ENCODE measurements at regions not wholly inside any gene's neighbourhood (a gene's known extent, or its start where the extent isn't known, plus 50 kb on each side); places are given as distances from the start of the nearest gene placed in this dataset.
"Not testable (repeated sequence)": the region's sequence is repeated elsewhere in the genome, so short reads cannot be mapped to it uniquely, and the experiment has no call there.

DNA sequence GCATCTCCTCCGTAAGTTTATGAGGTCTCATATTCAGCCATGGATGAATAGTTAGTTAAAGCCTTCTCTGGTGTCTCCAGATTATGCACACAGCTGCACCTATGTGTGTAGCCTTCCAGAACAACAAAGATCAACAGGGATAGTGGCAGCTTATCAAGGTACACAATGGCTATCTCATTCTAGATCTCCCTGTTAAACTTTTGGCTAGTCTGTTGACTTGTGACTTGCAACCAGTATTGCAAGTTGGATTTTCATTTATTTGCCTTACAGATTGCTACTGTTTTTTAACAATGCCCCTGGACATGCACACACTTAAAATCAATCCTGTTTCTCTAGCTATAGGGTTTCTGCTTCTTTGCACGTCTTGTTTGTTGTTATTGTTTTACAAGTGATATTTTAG lies 363.2 kb downstream of the OMA1 start:
- no peak for DNase-seq

GRCh38 chr1:58180537-58180936 lies 366.0 kb downstream of the OMA1 start:
- DNase-seq = no peak

DNA sequence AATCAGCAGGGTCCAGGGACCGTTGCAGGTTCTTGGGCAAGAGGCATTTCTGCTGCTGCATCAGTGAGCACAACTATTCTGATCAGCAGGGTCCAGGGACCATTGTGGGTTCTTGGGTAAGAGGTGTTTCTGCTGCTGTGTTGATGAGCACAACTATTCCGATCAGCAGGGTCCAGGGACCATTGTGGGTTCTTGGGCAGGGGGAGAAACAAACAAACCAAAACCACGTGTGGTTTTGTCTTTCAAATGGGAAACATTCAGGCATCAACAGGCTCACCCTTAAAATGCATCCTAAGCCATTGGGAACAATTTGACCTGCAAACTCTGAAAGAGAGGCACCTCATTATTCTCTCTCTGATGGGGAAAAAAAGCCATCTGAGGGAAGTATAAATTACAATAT lies 377.4 kb downstream of the OMA1 start:
- DNase-seq = not testable (repeated sequence)

GRCh38 chr1:58167131-58167530 lies 379.4 kb downstream of the OMA1 start:
- DNase-seq = not testable (repeated sequence)

- DNase-seq = no peak
Measured at GRCh38 chr1:58166417-58166816, 380.1 kb downstream of the OMA1 start.

DNA sequence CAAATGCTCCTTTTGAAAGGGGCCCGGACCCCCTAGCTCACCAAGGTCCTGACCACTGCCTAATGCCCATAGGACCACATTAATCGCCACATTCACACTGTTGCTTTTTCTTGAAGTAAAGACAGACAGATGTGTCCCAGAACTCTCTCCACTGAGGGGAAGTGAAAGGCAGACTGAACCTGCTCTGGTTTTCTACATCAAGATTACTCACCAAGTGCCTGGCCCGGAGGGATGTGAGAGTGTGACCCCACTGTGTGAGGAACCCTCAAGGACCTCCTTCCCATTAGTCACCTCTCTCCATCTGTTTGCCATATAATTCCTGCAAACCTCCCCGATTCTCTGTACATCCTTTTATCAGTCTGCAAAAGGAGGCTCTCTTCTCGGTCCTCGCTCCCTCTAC lies 381.5 kb downstream of the OMA1 start:
- no peak for DNase-seq

DNA sequence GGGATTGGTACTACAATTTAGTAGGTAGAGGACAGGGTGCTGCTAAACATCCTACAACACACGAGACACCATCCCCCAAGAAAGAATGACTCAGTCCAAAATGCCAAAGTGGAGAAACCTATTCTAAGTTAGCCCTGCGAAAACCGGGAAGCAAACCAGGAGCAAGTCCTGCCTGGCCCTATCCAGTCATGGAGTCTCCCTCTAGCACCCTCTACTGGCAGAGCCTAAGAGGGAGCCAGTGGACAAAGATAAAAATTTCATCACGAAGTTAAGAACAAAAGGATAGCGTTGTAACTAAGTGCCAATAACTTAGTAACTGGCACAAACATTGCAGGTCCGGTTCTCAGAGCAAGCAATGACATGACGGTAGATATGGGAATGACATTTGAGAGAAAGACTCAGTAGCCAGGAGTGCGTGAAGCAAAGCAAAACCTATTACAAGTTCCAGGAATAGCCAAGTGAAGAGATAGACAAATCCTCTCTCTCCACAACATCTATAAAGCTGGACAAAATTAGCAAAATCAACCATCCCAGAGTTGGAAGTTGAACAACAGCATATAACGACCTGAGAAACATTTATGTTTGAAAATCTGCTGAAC lies 383.5 kb downstream of the OMA1 start:
- peak; percentile 5 to 38 for DNase-seq

DNA sequence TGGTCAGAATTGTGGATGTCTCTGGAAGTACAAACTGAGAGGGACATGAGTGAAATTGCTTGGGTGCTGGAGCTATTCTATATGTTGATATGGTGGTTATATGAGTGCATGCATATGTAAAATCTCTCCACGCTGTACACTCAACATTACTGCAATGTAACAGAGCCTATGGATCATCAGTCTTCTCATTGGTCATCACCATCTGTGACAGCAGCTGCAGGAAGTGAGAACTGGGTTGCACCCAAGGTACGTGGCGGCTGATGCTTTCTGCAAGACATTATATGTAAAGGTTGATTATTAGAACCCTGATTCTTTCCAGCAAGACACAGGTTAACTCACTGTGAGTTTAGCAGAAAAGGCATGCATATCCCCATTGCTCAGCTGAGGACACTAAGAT lies 387.1 kb downstream of the OMA1 start:
- no peak for DNase-seq

GRCh38 chr1:58158506-58159433 lies 387.8 kb downstream of the OMA1 start:
- no peak for DNase-seq

DNA sequence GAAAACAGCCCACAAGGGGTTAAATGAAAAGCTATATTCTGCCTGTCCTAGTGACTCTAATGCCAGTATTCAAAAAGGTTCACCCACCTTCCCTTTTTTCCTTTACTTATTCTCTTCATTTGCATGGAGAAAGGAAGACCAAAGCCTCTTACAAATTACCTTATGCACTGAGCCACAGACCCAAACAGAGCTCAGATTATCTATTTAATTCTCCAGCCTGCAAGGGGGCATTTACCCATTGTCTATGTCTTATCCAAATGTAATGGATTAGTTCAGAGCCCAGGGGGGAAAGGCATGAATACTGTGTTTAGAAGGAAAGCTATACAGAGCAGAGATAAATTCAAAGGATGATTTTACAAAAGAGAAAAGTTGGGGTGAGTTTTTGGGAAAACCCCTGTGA lies 388.5 kb downstream of the OMA1 start:
- DNase-seq = no peak

DNA sequence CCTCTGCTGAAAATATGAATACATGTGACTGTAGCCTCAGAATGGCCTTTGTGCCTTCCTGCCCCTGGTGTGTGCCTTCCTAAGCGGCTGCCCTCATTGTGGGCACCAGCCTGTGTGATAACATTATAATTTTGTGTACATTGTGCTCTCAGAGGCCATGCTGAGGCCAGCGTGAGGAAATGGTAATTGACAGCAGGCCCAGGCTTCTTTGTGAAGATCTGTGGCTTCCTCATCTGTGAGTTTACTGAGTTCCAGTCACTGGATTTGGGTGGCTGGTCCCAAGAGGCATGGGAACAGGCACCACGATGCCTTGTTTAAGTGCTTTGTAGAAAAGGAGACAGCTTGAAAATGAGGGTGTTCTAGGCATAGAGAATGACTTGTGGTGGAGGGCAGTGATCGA lies 389.3 kb downstream of the OMA1 start:
- no peak for DNase-seq

DNA sequence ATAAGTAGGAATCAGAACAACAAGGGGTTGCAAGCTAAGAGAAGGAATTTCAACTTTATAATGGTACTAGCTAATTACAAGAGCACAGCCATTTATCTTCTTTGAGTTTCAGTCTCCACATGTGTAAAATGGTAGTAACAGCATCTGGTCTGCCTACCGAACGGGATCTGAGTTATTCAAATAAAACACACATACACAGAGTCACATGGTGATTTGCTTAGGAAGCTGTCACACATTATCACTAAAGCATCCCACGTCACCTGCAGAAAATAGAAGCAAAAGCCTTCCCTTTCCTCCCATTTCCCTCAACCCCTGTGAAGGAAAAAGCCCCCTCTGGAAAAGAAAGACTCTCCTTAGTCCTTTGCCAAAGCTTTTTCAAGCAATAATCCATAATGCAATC lies 389.7 kb downstream of the OMA1 start:
- no peak for DNase-seq

- DNase-seq = no peak
Measured at GRCh38 chr1:58156124-58156468, 390.4 kb downstream of the OMA1 start.

GRCh38 chr1:58155418-58156123 lies 391.0 kb downstream of the OMA1 start:
- DNase-seq = peak in 1 of 2 experiments; percentile 15

DNA sequence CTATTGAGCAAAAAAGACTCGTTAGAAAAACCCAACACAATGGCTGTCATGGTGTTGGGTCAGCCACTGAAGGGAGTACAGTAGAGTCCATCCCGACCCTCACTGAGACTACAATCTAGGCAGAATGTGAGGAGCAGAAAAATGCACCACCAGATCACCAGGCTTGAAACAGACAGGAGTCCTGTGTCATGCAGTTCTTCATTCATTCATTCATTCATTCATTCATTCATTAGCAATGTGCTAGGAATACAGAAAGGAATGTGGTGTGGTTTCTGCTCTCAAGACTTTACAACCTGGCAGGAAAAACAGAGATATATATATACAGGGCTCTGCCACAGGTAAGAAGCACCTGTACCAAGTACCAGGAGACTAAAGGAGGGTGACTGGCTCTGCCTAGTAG lies 392.3 kb downstream of the OMA1 start:
- DNase-seq = no peak

GRCh38 chr1:58152697-58153096 lies 393.8 kb downstream of the OMA1 start:
- no peak for DNase-seq

DNA sequence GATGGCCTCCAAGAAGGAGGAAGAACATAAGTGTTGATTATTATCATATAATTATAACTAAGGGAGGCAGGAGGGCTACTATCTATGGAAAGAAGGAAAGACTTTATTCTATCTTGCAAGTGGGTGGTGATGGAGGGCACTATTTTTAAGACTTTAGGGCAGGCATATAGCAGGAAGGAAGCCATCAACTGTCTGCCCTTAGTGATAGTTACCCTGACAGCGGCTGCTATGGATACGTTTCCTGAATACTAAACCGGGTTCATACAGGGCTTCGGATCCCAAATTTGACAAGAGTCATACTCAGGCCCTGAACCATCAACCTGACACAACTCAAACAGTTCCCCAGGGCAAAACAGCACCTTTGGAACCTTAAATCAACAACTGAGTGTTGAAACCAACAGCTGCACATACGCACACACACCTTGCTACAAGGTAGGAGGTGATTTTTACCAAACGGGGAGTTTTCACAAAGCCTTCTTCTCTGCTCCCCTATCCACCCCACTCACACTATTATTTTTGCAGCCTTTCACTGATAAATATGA lies 397.2 kb downstream of the OMA1 start:
- DNase-seq = no peak

DNA sequence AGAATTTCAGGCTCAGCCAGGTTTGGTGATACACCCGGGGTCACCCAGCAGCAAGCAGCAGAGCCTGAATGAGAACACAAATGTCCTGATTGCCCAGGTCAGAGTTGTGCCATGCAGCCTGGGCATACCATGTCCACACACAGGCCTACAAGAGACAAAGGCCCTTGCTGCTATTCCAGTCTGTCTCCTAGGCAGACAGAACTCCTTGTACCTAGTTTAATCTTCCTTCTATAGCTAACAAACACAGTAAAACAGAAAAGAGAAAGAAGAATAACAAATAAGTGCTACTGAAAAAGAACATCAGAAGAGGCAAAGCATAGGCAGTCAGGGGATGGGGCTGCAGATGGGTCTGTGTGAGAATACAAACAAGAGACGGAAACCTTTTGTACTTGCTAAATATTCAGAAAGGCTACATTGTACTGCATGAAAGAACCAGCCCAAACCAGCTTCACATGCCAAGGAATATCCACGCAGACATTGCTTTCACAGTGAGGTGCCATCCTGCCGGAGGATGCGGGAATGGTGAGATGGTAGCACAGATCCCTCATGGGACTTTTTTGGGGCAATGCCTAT lies 401.7 kb downstream of the OMA1 start:
- DNase-seq = no peak

- no peak for DNase-seq
Measured at GRCh38 chr1:58143972-58144697, 402.4 kb downstream of the OMA1 start.

DNA sequence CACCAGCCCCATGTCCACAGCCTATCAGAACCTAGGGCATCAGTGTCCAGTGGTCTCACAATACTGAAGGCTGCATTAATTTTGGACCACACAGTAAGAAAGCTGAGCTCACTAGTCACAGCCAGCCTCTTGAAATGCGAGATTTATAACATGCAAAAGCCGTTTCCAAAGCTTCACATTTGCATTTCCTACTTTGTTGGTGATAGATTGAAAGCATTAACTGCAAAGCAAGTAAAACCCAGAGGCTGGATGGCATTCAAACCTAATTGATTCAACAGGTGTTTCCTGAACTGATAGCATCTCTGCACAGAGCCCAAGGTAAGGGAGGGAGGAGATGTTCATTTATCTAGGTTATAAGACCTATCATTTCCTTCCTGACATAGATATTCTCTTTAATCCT lies 410.1 kb downstream of the OMA1 start:
- no peak for DNase-seq

DNA sequence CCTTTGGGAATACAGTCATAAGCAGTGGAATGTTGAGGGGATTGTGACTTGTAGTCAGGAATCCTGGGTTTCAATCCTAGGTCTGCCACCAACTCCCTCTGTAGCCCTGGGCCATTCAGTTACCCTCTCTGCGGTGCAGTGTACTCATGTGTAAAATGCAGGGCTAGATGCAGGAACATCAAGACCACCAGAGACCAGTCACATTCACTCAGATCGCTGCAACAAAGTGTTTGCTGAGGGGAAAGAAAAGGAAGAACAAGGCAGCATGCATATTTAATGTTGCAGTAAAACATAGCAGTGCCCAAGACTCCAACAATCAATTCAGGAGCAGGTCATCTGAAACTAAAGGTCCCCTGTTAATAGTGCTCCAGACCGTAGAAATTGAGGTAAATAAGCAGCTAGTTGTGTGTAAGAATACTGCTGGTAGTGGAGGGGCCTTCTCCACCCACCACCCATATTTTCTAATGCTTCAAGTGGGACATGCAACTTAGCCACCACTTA lies 410.7 kb downstream of the OMA1 start:
- DNase-seq = no peak

DNA sequence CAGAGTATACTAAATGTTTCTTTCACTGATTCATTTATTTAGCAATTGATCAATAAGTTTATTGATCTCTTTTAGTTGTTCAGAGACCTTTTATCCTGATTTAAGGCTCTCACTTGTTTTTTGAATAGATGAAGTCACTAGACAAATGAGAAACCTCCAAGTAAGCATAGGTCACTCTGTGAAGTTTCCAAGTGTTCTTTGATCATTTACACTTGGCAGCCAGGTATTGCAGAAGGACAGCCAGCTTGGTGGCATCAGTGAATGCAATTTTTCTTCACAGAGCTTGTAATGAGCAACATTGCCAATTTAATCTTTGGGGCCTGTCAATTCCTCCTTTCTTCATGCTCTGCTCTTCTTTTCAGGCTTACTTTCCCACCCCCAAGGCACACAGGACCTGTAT lies 413.0 kb downstream of the OMA1 start:
- no peak for DNase-seq
